ENCODE measurements at regions not wholly inside any gene's neighbourhood (a gene's known extent, or its start where the extent isn't known, plus 50 kb on each side); places are given as distances from the start of the nearest gene placed in this dataset.
A peak's percentile ranks its signal among the peaks of the same experiment; 100 is the strongest.
"Not testable (repeated sequence)": the region's sequence is repeated elsewhere in the genome, so short reads cannot be mapped to it uniquely, and the experiment has no call there.

- TF ChIP-seq RAD21 (conservative IDR thresholded peaks at IDR 0.05 in 1 of 2, IDR thresholded peaks at IDR 0.05 in 1 of 2) (peak; percentile 51 to 58), EHMT2 (IDR thresholded peaks at IDR 0.05; ENCODE audit: low read depth) (no peak), SMC3 (IDR thresholded peaks at IDR 0.05) (peak; percentile 50; the same call in 2 of the 3 replicates), MYC (IDR thresholded peaks at IDR 0.05; ENCODE audit: borderline replicate concordance, low read length) (no peak), BHLHE40 (IDR thresholded peaks at IDR 0.05; ENCODE audit: low read depth, low read length) (no peak)
Measured at GRCh38 chr4:9703391-9703790, 78.0 kb upstream of the DRD5 start (continued).

DNA sequence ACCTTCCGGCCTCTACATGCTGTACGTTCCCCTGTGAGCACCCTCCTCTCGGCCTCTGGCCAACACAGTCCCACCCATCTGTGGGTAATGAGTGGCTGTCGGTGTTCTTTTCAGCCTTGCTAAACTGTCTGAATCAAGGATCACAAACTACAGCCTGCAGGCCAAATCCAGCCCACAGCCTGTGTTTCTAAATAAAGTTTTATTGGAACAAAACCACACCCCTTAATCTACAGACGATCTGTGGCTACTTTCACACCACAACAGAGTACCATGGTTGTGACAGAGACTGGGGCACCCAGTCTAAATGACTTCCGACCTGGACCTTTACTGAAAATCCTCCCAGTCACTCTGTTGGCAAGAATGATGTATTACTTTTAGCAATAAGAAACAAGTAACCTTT is 77.3 kb upstream of the DRD5 start:
- POLR2A ChIA-PET, FAIRE-seq: not testable (repeated sequence)
- 73% methylated on average over 6 of the region's 6 CpGs for WGBS (ENCODE audit: missing lambda C conversion rate)

DNA sequence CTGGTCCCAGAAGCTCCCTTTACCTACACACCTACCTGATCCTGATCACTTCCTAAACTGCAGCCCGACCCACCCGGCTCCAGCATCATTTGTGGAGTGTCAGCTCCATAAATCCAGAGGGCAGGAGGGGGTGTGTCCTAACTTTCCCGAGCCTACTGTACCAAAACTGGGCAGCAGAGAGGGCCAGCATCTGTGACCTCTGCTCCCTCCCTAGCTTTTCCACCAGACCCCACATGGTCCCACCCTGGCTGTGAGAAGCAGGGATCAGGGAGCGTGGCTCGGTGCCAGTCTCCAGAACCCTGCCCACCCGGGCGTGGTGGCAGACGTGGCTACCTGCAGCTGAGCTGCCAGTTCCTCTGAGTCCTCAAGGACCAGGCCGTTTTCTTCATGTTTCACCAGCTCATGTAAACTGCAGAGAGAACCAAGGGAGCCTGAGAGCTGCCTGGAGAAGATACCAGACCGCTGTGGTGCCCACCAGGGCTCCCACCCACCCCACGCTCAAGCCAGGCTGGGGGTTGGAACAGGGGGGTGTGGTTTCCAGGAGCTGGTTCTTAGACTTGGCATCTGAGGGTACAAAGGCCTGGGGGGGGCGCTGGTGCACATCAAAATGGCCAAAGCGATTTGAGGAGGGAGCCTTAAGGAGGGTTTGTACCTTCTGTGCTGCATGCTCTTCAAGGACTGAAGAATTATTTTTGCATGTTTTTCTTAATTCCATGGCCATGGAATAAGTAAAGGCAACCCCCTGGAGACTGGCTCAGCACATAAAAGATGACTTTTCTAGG is 76.7 kb upstream of the DRD5 start:
- H3K4me1 ChIP-seq: no peaks in the 10 kb centered on the region
- TF ChIP-seq CHD4 (IDR thresholded peaks at IDR 0.05; ENCODE audit: borderline replicate concordance): no peak
- TF ChIP-seq KDM1A (IDR thresholded peaks at IDR 0.05; ENCODE audit: low read depth): no peak
- TF ChIP-seq RFX5 (IDR thresholded peaks at IDR 0.05): no peak
- no peak for TF ChIP-seq E2F6 (IDR thresholded peaks at IDR 0.05; ENCODE audit: borderline replicate concordance, low read depth)
- TF ChIP-seq REST (IDR thresholded peaks at IDR 0.05): no peak
- no peak for TF ChIP-seq BHLHE40 (IDR thresholded peaks at IDR 0.05; ENCODE audit: low read depth, low read length)
- no peak for TF ChIP-seq PHF8 (IDR thresholded peaks at IDR 0.05; ENCODE audit: borderline replicate concordance, low read depth)
- TF ChIP-seq GATA3 (IDR thresholded peaks at IDR 0.05; ENCODE audit: borderline replicate concordance): no peak
- TF ChIP-seq, protein P1, sequence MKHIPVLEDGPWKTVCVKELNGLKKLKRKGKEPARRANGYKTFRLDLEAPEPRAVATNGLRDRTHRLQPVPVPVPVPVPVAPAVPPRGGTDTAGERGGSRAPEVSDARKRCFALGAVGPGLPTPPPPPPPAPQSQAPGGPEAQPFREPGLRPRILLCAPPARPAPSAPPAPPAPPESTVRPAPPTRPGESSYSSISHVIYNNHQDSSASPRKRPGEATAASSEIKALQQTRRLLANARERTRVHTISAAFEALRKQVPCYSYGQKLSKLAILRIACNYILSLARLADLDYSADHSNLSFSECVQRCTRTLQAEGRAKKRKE (CRISPR knock-in tag; IDR thresholded peaks at IDR 0.05; ENCODE audit: low read depth): no peak
- TF ChIP-seq CEBPB (IDR thresholded peaks at IDR 0.05): no peak
- no peak for TF ChIP-seq ZNF302 (CRISPR knock-in tag; IDR thresholded peaks at IDR 0.05)
- TF ChIP-seq, protein P2, sequence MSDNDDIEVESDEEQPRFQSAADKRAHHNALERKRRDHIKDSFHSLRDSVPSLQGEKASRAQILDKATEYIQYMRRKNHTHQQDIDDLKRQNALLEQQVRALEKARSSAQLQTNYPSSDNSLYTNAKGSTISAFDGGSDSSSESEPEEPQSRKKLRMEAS (IDR thresholded peaks at IDR 0.05): no peak
- no peak for TF ChIP-seq BCL3 (IDR thresholded peaks at IDR 0.05)
- no peak for TF ChIP-seq SREBF2 (IDR thresholded peaks at IDR 0.05)
- TF ChIP-seq HES2 (IDR thresholded peaks at IDR 0.05): no peak
- no peak for TF ChIP-seq CBX2 (IDR thresholded peaks at IDR 0.05; ENCODE audit: borderline replicate concordance, low read depth)
- no peak overlapping the region for H3K4me2 ChIP-seq
- no peaks in the 10 kb centered on the region for H3K9me3 ChIP-seq
- CTCF ChIA-PET: interaction anchor here (0.6 to 4.4 kb wide), 5 partner anchors 23 to 778 kb away, joined by 3 to 39 read pairs (median 5); no protein-coding TSS in a partner anchor
- H3K4me3 ChIP-seq: no peak overlapping the region
- FAIRE-seq (no peak), DNase-seq (ENCODE audit: low read depth in 1 of 2, low spot score in 1 of 2) (no peak), ATAC-seq (no peak)
- H3K27ac ChIP-seq: no peak overlapping the region
- POLR2A ChIA-PET: no interaction called here
- WGBS (ENCODE audit: missing lambda C conversion rate): 40% methylated on average over 7 of the region's 13 CpGs

More for the DNA sequence above, 77.3 kb upstream of the DRD5 start:
- H3K4me2 ChIP-seq; H3K9me3 ChIP-seq; DNase-seq (ENCODE audit: low read depth in 1 of 2, low spot score in 1 of 2); H3K4me3 ChIP-seq; H3K4me1 ChIP-seq; H3K27ac ChIP-seq; ATAC-seq: not testable (repeated sequence)
- CTCF ChIA-PET: interaction anchor here (0.9 to 4.4 kb wide), 8 partner anchors 37 to 674 kb away, joined by 3 to 39 read pairs (median 5); partner anchors contain the start of gene SLC2A9

DNA sequence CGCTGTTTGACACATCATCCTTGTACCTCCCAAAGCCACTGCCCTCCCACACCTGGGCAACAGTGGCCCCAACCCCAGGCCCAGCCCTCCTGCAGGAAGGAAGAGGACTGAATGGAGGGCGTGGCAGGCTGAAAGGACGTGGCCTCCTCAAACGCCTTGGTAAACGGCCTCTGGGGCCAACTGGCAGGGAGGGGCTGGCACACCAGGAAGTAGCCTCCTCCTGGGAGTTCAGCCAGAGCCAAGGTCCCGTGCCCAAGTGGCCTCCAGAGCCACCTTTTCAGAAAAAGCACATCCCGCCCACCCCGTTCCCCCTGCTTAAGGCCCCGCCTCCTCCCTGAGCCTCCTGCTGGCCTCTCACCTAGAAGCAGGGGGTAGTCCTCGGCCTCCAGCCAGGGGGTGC is 74.2 kb upstream of the DRD5 start:
- POLR2A ChIA-PET, CTCF ChIA-PET, ATAC-seq, H3K9me3 ChIP-seq, H3K4me2 ChIP-seq, H3K4me1 ChIP-seq, FAIRE-seq, H3K27ac ChIP-seq, H3K4me3 ChIP-seq: not testable (repeated sequence)
- 33% methylated on average over 3 of the region's 10 CpGs for WGBS (ENCODE audit: missing lambda C conversion rate)
- peak in 1 of 2 experiments; percentile 24 for DNase-seq (ENCODE audit: low read depth in 1 of 2, low spot score in 1 of 2)

- ATAC-seq, CTCF ChIA-PET: not testable (repeated sequence)
Measured at GRCh38 chr4:9707936-9708335, 73.5 kb upstream of the DRD5 start.

More at GRCh38 chr4:9707936-9708335, 73.5 kb upstream of the DRD5 start:
- H3K4me3 ChIP-seq; H3K27ac ChIP-seq; DNase-seq (ENCODE audit: low read depth in 1 of 2, low spot score in 1 of 2); H3K9me3 ChIP-seq; H3K4me1 ChIP-seq; H3K4me2 ChIP-seq; FAIRE-seq; POLR2A ChIA-PET: not testable (repeated sequence)
- WGBS (ENCODE audit: missing lambda C conversion rate): 88% methylated on average over 3 of the region's 15 CpGs

All from A549 (cell line).